AG10803 (cell line): ENCODE measurements at regions not wholly inside any gene's neighbourhood (a gene's known extent, or its start where the extent isn't known, plus 50 kb on each side); places are given as distances from the start of the nearest gene placed in this dataset.

ENCODE experiments used
- DNase-seq: peaks from one replicate; pipeline ENCODE4 v3.0.0; 2010; ENCODE audit warnings: low read depth
- H3K4me3 ChIP-seq: 2 replicates; pipeline ENCODE4 v1.5.1; 2011; ENCODE audit warnings: mild to moderate bottlenecking, low read length, control low read depth
- TF ChIP-seq, protein P1 (sequence below): conservative IDR thresholded peaks from 2 replicates; pipeline ENCODE4 v1.5.1; 2011; ENCODE audit warnings: mild to moderate bottlenecking, low read length, control low read depth, inconsistent platforms

DNA sequence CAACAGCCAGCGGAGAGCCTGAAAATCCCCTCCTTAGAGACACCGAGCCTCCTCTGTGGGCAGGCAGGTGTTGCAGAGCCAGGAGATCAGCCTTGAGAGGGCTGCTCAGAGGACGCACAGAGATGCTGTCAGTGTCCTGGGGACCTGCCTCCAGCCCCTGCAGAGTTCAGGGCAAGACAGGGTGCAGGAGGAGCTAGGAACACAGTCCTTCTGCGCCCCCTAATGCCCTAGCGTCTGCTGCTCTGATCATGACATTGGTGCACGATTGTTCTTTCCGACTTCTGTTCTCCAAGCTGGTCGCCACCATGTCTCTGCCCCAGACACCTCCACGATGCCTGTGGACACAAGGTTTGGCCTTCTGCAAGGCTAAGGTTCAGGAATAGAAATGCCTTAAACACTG is 613.7 kb upstream of the MKI67 start:
- no peak for DNase-seq
- H3K4me3 ChIP-seq = no peak overlapping the region
- TF ChIP-seq, protein P1, sequence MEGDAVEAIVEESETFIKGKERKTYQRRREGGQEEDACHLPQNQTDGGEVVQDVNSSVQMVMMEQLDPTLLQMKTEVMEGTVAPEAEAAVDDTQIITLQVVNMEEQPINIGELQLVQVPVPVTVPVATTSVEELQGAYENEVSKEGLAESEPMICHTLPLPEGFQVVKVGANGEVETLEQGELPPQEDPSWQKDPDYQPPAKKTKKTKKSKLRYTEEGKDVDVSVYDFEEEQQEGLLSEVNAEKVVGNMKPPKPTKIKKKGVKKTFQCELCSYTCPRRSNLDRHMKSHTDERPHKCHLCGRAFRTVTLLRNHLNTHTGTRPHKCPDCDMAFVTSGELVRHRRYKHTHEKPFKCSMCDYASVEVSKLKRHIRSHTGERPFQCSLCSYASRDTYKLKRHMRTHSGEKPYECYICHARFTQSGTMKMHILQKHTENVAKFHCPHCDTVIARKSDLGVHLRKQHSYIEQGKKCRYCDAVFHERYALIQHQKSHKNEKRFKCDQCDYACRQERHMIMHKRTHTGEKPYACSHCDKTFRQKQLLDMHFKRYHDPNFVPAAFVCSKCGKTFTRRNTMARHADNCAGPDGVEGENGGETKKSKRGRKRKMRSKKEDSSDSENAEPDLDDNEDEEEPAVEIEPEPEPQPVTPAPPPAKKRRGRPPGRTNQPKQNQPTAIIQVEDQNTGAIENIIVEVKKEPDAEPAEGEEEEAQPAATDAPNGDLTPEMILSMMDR = no peak

DNA sequence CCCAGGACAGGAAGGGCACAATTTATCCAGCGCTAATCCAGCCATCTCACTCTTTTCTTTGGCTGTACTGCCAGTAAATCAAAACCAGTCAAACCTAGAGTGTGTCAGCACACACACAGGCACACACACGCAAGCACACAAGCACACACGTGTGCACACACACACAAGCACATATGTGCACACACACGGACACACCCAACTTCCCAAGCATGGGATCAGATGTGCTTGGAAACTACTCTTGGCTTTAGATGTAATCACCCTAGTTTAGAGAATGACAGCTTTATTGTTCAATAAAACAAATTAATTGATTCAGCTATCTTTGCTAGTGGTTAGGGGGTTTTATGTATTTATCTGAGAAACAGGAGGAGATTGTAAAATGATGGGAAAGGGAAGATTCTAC is 615.0 kb upstream of the MKI67 start:
- no peak for DNase-seq
- H3K4me3 ChIP-seq = no peak overlapping the region
- TF ChIP-seq, protein P1 = no peak

DNA sequence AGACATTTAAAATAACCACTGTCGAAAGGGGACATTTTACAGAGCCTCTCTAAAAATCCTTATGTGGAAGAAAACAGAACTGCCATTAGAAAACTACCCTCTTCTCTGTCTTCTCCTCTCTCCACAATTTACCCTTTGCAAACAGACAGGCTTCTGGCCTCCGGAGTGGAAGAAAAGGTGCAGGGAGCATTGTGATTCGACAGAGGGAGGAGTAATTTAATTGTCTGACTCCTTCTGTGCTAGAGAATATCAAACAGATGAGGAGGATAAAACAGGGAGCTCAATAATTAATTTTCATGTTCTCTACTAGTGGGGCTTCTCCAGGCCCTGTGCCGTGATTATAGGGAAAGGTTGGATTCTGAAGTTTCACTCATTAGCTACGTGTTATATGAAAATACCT is 615.5 kb upstream of the MKI67 start:
- TF ChIP-seq, protein P1 = no peak
- H3K4me3 ChIP-seq = no peak overlapping the region
- DNase-seq = no peak

DNA sequence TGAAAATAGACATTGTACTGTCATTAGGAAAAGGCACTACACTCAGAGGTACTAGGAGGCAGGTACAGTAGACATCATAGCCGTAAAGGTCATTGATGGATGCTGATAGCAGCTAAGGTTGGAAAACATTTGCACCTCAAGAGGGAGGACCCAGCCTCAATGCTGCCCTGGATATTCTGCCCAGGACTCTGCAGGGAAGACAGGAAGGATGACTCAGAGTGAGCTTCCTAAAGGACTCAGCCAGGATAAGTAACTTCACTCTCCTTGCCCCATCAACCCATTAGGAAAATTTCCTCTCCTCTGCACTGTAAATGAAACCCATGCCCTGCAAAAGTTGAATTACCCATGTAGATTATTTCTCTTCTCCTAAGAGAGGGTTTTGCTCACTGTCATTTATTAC is 617.9 kb upstream of the MKI67 start:
- DNase-seq = no peak
- no peak overlapping the region for H3K4me3 ChIP-seq
- TF ChIP-seq, protein P1 = no peak

DNA sequence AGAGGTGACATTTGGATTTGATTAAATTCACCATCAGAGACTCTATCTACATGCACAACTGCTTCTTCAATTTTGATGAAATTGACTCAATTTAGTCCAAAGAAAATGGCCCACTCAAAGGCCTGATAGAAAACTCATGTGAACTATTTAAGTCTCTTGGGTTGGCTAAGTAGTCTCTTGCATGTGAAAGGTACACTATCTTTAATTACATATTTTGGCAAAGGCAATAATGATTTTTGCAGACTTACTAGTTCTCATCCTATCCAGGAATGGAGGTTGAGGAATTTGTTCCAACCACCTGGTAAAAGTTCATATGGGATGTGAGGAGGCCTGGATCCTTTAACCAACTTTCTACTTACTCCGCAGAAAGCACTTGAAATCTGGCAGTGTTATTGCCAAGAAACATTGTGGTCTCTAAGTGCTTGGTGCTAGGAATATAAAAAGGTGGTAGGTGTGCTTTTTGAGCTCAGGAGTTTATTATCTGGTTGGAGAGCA is 618.6 kb upstream of the MKI67 start:
- TF ChIP-seq, protein P1 = no peak

DNA sequence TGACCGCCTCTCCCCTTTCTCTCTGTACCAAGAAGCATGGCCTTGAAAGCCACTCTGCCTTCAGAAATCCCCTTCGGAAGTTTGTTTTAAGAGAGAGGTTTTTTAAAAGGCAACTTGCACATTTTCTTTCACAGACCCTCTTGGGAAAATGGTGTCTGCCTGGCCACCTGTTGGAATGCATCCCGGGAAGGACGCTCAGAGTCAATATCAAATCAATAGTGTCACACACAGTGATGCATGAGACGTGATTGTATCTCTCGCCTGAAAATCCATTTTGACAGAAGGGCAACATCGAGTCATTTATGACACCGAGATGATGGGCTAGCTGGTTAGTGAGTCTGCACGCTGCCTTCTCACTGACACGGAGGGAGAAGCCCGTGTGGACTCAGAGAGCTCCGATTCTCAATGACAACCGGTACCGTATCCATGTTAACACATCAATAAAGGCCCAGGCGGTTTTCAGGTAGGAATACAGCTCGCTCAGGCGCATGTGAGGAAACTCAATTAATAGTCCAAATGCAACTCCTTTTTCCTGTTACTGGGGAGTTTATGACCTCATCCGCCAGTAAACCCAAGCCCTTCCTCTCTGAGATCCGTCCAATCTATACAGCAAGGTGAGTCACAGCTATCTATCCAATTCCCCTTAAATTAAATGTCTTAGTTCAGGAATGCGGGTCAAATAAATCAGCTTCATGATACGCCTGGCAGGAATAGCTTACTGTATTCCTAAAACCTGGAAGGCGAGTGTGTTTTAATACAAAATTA is 621.5 kb upstream of the MKI67 start:
- no peak for DNase-seq
- H3K4me3 ChIP-seq = no peak overlapping the region
- TF ChIP-seq, protein P1 = no peak

More for the DNA sequence above, 618.6 kb upstream of the MKI67 start:
- H3K4me3 ChIP-seq = no peak overlapping the region
- DNase-seq = no peak

DNA sequence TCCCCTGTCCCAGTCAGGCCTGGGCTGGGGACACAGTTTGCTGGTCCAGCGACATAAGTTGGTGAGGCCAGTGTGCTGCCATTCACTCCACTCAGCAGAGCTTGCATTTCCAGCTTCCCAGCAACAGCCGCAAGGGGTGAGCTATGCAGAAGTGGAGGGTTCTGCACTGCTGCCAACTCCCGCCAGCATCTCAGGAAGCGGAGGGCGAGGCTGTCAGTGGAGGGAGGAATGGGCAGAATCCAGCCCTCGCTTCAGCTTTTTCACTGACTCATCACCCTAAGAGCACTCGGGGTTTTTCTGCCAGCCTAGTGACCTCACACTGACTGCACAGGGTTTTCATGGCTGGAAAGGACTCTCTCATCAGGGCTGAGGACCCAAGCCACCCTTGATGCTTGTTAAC is 625.1 kb upstream of the MKI67 start:
- no peak overlapping the region for H3K4me3 ChIP-seq
- DNase-seq = no peak
- TF ChIP-seq, protein P1 = no peak
